ENCODE measurements at regions not wholly inside any gene's neighbourhood (a gene's known extent, or its start where the extent isn't known, plus 50 kb on each side); places are given as distances from the start of the nearest gene placed in this dataset.
"Not testable (repeated sequence)": the region's sequence is repeated elsewhere in the genome, so short reads cannot be mapped to it uniquely, and the experiment has no call there.

GRCh38 chr15:35281515-35281914 lies 196.4 kb upstream of the NANOGP8 start:
- no peak for DNase-seq

- DNase-seq = no peak
Observed at GRCh38 chr15:35279811-35280210, 194.7 kb upstream of the NANOGP8 start.

- DNase-seq = no peak
Observed at GRCh38 chr15:35271371-35272043, 186.4 kb upstream of the NANOGP8 start.

- no peak for DNase-seq
Observed at GRCh38 chr15:35260941-35261340, 175.8 kb upstream of the NANOGP8 start.

GRCh38 chr15:35260274-35260673 lies 175.2 kb upstream of the NANOGP8 start:
- DNase-seq = not testable (repeated sequence)

- DNase-seq = no peak
Observed at GRCh38 chr15:35256551-35256950, 171.5 kb upstream of the NANOGP8 start.

GRCh38 chr15:35256141-35256540 lies 171.0 kb upstream of the NANOGP8 start:
- DNase-seq = no peak

- not testable (repeated sequence) for DNase-seq
Observed at GRCh38 chr15:35254908-35255307, 169.8 kb upstream of the NANOGP8 start.

- no peak for DNase-seq
Observed at GRCh38 chr15:35254062-35254461, 169.0 kb upstream of the NANOGP8 start.

GRCh38 chr15:35252351-35252865 lies 167.3 kb upstream of the NANOGP8 start:
- DNase-seq = no peak

- no peak for DNase-seq
Observed at GRCh38 chr15:35247150-35247549, 162.1 kb upstream of the NANOGP8 start.

- DNase-seq = no peak
Observed at GRCh38 chr15:35246451-35246850, 161.4 kb upstream of the NANOGP8 start.

GRCh38 chr15:35245681-35246080 lies 160.6 kb upstream of the NANOGP8 start:
- not testable (repeated sequence) for DNase-seq

- DNase-seq = no peak
Observed at GRCh38 chr15:35244227-35244626, 159.1 kb upstream of the NANOGP8 start.

- DNase-seq = no peak
Observed at GRCh38 chr15:35243758-35244157, 158.7 kb upstream of the NANOGP8 start.

- DNase-seq = not testable (repeated sequence)
Observed at GRCh38 chr15:35239693-35240092, 154.6 kb upstream of the NANOGP8 start.

- DNase-seq = not testable (repeated sequence)
Observed at GRCh38 chr15:35238448-35238847, 153.4 kb upstream of the NANOGP8 start.

GRCh38 chr15:35229085-35229484 lies 144.0 kb upstream of the NANOGP8 start:
- no peak for DNase-seq

- DNase-seq = no peak
Observed at GRCh38 chr15:35218215-35218614, 133.1 kb upstream of the NANOGP8 start.

- no peak for DNase-seq
Observed at GRCh38 chr15:35215093-35215492, 130.0 kb upstream of the NANOGP8 start.

GRCh38 chr15:35211240-35211902 lies 126.3 kb upstream of the NANOGP8 start:
- no peak for DNase-seq

- DNase-seq = no peak
Observed at GRCh38 chr15:35210370-35210769, 125.3 kb upstream of the NANOGP8 start.

GRCh38 chr15:35209838-35210237 lies 124.7 kb upstream of the NANOGP8 start:
- no peak for DNase-seq

GRCh38 chr15:35208353-35208752 lies 123.3 kb upstream of the NANOGP8 start:
- peak; percentile 4 for DNase-seq
